NOMO-1 treated with dmso at 0.1 percent for 144 hours (cell line): ENCODE measurements at regions not wholly inside any gene's neighbourhood (a gene's known extent, or its start where the extent isn't known, plus 50 kb on each side); places are given as distances from the start of the nearest gene placed in this dataset.

Source experiments
- DNase-seq: peaks from one replicate; lab custom pipeline; 2025; ENCODE audit not compliant: unreplicated experiment; lab: John Stamatoyannopoulos, UW

DNA sequence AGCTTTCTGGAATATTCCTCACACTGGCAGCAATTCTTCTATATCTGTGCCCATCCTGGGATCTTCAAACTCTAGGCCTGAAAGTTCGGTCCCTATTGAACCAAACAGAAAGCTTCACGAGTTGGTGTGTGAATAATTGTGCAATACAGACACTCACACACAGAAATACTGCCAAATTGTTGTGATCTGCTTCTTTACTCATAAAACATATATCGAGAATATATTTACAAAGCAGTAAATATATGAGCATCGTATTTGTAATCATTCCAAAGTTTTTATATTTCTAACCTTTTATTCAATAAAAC, 56.6 kb upstream of the BEX4 start:
- no peak for DNase-seq

DNA sequence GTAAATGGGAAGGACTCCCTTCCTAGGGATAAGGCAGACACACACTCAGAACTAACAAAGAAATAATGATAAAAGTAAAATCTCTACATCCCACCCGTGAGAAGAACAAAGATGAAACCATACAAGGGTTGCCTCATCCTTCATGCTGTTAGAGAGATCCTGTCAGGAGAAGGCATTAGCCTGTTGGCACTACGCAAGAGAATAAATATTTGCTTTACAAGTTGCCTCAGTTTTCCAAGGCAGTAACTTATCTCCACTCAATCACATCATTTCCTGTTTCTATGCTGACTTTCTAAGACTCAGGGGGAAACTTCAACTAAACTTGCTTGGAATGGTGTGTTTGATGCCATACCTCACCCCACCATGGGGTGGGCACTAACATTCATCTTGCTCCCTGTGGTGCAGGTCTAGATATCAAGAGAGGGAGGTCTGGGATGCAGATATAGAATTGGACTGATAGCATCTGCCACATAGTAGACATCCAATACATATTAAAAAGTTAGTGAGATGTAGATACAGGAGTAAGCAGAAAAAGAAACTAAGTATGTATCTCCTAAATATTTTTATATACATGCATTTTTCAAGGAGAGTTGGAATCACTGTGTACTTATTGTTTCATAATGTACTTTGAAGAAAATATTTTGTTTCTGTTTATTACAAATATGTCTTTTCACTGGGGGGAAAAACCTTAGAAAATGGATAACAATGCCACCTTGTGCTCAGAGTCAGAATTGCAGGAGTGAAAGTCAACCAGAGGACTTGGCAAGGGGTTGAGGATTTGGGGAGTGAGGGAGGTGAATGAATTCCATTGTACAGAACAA, 57.2 kb upstream of the BEX4 start:
- peak; percentile 39 for DNase-seq

DNA sequence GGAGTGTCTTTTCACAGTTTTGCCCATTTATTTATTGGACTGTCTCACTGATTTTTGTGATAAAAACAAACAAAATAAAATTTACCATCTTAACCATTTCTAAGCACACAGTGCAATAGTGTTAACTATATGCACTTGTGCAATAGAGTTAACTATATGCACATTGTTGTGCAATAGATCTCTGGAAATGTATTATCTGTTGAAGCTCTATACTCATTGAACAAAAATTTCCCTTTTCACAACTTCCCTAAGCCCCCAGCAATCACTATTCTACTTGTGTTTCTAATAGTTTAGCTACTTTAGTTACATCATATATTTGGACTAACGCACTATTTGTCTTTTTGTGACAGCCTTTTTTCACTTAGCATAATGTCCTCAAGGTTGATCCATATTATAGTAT, 59.7 kb upstream of the BEX4 start:
- no peak for DNase-seq

DNA sequence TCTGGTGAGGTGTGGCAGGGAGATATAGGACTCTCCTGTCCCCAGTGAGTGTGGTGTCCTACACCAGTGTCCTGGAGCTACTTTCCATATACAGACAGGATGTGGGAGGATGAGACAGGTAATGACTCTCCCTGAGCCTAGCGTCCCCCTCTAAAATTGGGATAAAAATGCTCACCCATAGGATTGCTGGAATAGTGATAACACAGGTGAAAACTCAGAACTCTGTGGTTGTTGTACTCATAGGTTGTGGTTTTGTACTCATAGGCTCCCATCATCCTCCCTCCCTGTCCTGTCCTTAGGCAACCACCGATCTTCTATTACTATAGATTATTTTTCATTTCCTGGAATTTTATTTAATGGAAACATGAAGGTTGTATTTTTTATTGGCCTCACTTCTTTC, 60.7 kb upstream of the NXF3 start:
- DNase-seq: no peak

DNA sequence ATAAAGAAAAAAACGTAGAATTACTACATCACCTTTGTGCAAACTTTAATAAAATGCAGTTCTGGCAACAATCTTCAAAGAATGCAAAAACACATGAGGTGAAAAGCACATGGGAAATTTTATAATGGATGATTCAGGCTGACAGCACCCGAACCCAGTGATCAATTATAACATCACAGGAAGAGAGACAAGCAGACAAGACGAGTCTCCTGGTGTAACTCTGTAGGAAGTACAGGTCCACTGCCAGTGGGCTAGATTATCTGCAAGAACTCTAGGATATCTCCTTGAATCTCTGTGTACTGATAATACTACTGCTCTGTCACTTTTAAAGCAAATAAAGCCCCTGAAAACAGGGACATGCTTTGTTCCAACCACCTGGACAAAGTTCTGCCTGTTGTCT, 58.9 kb upstream of the NXF3 start:
- DNase-seq: no peak

DNA sequence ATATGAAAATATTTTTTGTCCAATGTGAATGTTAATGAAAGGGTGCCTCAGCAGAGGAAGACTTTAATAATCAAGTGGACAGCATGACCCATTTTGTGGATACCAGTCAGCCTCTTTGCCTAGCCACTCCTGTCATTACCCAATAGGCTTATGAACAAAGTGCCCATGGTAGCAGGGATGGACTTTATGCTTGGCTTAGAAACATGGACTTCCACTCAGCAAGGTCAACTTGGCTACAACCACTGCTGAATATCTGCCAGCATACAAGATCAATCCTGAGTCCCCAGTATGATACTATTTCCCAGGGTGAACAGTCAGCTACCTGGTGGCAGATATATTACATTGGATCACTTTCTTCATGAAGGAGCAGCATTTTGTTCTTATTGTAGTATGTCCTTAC, 56.7 kb upstream of the NXF3 start:
- DNase-seq: no peak

DNA sequence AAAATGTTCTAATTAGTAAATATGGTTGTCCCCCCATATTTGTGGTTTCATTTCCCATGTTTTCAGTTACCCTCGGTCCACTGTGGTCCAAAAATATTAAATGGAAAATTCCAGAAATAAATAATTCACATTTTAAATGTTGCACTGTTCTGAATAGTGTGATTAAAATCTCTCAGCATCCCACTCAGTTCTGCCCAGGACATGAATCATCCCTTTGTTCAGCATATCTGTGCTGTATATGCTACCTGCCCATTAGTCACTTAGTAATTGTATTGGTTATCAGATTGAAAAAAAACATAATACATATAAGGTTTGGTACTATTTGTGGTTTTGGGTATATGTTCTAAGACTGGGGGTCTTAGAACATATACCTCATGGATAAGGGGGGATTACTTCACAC, 55.1 kb upstream of the NXF3 start:
- DNase-seq: no peak
